ENCODE measurements at regions not wholly inside any gene's neighbourhood (a gene's known extent, or its start where the extent isn't known, plus 50 kb on each side); places are given as distances from the start of the nearest gene placed in this dataset.

- H3K27me3 Mint-ChIP-seq = peaks cover 0 to 8% (median 3%) of the 10 kb centered on the region in 3 donors
- ATAC-seq (ENCODE audit: low read depth in 2 of 2) = no peak
- H3K27ac Mint-ChIP-seq = no peak overlapping the region
These were observed 441.8 kb upstream of the SETBP1 start for GRCh38 chr18:44238911-44239310.

GRCh38 chr18:44241020-44241419, 439.7 kb upstream of the SETBP1 start:
- no peak for ATAC-seq (ENCODE audit: low read depth in 2 of 2)
- Mint-ChIP-seq H3K4me1 (no peaks in the 10 kb centered on the region), H3K27ac (no peak overlapping the region), H3K36me3 (no peaks in the 10 kb centered on the region), H3K4me3 (no peak overlapping the region), H3K27me3 (peaks cover 0 to 8% (median 3%) of the 10 kb centered on the region in 3 donors), H3K9me3 (no peaks in the 10 kb centered on the region)
- no peak for DNase-seq

More at GRCh38 chr18:44238911-44239310, 441.8 kb upstream of the SETBP1 start:
- DNase-seq = no peak
- H3K36me3 Mint-ChIP-seq = no peaks in the 10 kb centered on the region
- no peak overlapping the region for H3K4me3 Mint-ChIP-seq
- H3K9me3 Mint-ChIP-seq = no peaks in the 10 kb centered on the region
- H3K4me1 Mint-ChIP-seq = peaks cover 0 to under 1% (median 0%) of the 10 kb centered on the region in 3 donors

GRCh38 chr18:44245019-44245418, 435.7 kb upstream of the SETBP1 start:
- ATAC-seq (ENCODE audit: low read depth in 2 of 2) (no peak), DNase-seq (no peak)
- Mint-ChIP-seq H3K4me1 (no peaks in the 10 kb centered on the region), H3K36me3 (no peaks in the 10 kb centered on the region), H3K4me3 (no peak overlapping the region), H3K9me3 (peaks cover 0 to 3% (median 0%) of the 10 kb centered on the region in 7 donors), H3K27me3 (peaks cover 0 to 6% (median 0%) of the 10 kb centered on the region in 3 donors), H3K27ac (no peak overlapping the region)

DNA sequence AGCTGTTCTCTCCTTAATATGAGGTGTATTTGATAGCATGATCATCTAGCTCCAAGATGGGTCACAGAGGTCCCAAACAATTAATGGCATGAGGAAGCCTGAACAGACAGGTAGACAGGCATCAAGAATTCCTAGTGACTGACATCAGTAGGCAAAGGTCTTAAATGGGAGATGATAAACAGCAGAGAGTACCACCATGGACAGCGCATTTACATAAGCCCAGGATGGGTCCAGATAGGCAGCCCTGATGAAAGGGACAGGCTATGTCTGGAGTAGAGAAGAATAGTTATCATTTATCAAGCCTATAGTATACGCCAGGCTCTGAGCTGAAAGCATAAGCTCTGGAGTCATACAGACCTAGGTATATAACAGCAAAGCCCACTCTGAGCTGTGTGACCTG, 434.7 kb upstream of the SETBP1 start:
- Mint-ChIP-seq H3K9me3 (peaks cover 0 to 3% (median under 1%) of the 10 kb centered on the region in 7 donors), H3K27me3 (peaks cover 0 to 6% (median 0%) of the 10 kb centered on the region in 3 donors), H3K36me3 (no peaks in the 10 kb centered on the region), H3K4me3 (no peak overlapping the region), H3K27ac (peak overlapping the region in 1 of 6 donors; percentile 85), H3K4me1 (no peaks in the 10 kb centered on the region)
- DNase-seq = no peak
- ATAC-seq (ENCODE audit: low read depth in 2 of 2) = no peak

DNA sequence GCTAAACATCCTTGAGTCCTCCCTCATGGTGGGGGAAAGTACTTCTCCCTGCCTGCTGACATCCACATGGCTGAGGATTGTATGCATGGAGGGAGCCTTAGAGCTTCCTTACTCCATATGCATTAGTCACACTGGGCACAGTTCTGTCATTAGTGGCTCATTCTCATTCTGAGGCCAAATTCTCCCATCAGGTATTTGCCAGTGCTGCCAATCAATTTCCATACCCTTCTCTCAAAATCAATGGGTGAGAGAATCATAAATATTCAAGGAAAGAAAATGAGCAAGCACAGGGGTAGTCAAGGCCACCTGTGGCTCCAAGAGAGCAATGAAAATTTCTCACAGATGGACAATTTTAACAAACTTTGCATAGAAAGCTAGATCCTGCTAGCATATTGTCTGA, 422.6 kb upstream of the SETBP1 start:
- Mint-ChIP-seq H3K4me3 (no peak overlapping the region), H3K36me3 (peaks cover 18 to 23% of the 10 kb centered on the region in 2 donors), H3K27me3 (peaks cover 0 to 23% (median 12%) of the 10 kb centered on the region in 3 donors), H3K9me3 (peaks cover 17 to 32% (median 26%) of the 10 kb centered on the region in 7 donors), H3K27ac (no peak overlapping the region), H3K4me1 (no peaks in the 10 kb centered on the region)
- ATAC-seq (ENCODE audit: low read depth in 2 of 2) = no peak
- no peak for DNase-seq

DNA sequence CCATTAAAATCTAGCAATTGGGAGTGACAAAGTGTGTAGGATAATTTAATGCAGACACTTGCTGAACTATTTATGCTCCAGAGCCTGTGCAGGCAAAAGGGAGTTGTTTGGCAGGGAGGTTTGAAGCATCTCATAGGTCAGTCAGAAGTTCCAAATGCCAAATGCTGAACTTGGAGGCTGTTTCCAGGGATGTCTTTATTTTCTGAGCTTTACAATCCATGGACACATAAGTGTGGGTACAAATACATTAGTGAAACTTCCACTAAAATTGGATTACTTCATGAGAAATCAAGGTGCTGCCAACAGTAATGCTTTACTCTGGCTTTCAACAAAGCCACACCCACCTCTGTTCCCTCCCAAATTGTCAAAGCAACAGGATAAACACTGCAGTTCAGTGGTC, 422.1 kb upstream of the SETBP1 start:
- H3K27ac Mint-ChIP-seq = no peak overlapping the region
- no peak for DNase-seq
- no peaks in the 10 kb centered on the region for H3K4me1 Mint-ChIP-seq
- no peak overlapping the region for H3K4me3 Mint-ChIP-seq
- H3K9me3 Mint-ChIP-seq = peaks cover 13 to 32% (median 24%) of the 10 kb centered on the region in 7 donors
- no peak for ATAC-seq (ENCODE audit: low read depth in 2 of 2)
- H3K27me3 Mint-ChIP-seq = peaks cover 0 to 18% (median 12%) of the 10 kb centered on the region in 3 donors
- peaks cover 18 to 23% of the 10 kb centered on the region in 2 donors for H3K36me3 Mint-ChIP-seq

GRCh38 chr18:44259610-44260009, 421.1 kb upstream of the SETBP1 start:
- Mint-ChIP-seq H3K36me3 (peaks cover 18 to 23% of the 10 kb centered on the region in 2 donors), H3K9me3 (peaks cover 13 to 31% (median 23%) of the 10 kb centered on the region in 7 donors), H3K27me3 (peaks cover 0 to 15% (median 11%) of the 10 kb centered on the region in 3 donors), H3K27ac (no peak overlapping the region), H3K4me3 (no peak overlapping the region), H3K4me1 (no peaks in the 10 kb centered on the region)
- no peak for DNase-seq
- no peak for ATAC-seq (ENCODE audit: low read depth in 2 of 2)

DNA sequence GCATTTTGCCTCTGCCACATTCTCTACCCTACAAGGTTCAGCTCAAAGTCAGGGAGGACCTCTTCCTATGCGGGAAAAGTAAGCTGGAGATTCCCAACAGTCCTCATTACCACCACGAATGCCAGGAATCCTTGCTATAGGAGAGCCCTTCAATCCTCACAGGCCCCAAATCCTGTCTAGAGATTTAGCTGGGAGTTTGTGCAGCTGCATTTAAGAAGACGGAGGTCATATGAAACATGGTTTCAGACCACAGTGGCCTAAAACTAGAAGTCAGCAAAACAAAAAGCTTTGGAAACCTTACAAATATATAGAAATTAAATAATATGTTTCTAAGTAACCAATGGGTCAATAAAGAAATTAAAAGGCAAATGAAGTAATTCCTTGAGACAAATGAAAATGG, 415.3 kb upstream of the SETBP1 start:
- ATAC-seq (ENCODE audit: low read depth in 2 of 2) (no peak), DNase-seq (no peak)
- H3K36me3 Mint-ChIP-seq = peaks cover 18 to 23% of the 10 kb centered on the region in 2 donors
- H3K4me1 Mint-ChIP-seq = no peaks in the 10 kb centered on the region
- H3K4me3 Mint-ChIP-seq = no peak overlapping the region
- H3K9me3 Mint-ChIP-seq = peaks cover 10 to 26% (median 21%) of the 10 kb centered on the region in 7 donors
- peaks cover 0 to 8% (median 0%) of the 10 kb centered on the region in 3 donors for H3K27me3 Mint-ChIP-seq
- no peak overlapping the region for H3K27ac Mint-ChIP-seq

DNA sequence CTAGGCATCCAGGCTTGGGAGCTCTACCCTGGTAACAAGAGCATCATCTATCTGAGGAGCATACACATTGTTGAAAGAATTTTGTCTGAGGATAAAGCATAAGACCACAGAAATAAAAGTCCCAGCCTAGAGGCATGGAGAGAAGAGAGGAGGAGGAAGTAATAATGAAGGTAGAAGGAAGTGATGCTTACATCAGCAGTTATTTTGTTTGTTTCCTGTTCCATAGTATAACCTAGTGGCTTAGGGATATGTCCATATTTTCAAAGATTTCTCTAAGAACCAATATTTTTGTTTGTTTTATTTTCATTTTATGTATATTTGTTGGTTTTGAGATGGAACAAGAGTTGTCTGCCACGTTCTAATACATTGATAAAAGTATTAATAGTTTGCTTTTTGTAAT, 407.4 kb upstream of the SETBP1 start:
- H3K4me1 Mint-ChIP-seq = no peaks in the 10 kb centered on the region
- DNase-seq (no peak), ATAC-seq (ENCODE audit: low read depth in 2 of 2) (no peak)
- H3K4me3 Mint-ChIP-seq = no peak overlapping the region
- no peak overlapping the region for H3K27ac Mint-ChIP-seq
- H3K27me3 Mint-ChIP-seq = no peaks in the 10 kb centered on the region
- H3K9me3 Mint-ChIP-seq = peaks cover 0 to 2% (median 0%) of the 10 kb centered on the region in 7 donors
- no peaks in the 10 kb centered on the region for H3K36me3 Mint-ChIP-seq

DNA sequence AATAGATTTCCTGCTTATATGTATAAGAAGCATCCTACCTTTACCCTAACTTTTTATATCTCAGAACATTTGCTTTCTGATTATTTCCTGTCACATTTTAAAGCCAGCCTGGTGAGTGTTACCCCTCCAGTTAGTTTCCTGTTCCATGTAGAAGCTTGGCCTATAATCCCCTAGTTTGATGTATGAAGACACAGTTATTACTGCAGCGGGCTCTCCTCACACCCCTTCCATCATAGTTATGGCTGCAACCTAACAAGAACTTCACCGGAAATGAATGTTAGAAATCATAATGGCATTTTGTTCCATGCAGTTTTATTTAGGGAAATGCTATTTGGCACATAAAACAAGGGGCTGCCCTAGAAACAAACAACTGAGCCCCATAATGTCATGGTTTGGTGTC, 400.2 kb upstream of the SETBP1 start:
- ATAC-seq (ENCODE audit: low read depth in 2 of 2) = no peak
- no peaks in the 10 kb centered on the region for H3K4me1 Mint-ChIP-seq
- H3K36me3 Mint-ChIP-seq = no peaks in the 10 kb centered on the region
- peaks cover 0 to 3% (median 0%) of the 10 kb centered on the region in 7 donors for H3K9me3 Mint-ChIP-seq
- DNase-seq = no peak
- H3K27ac Mint-ChIP-seq = peak overlapping the region in 1 of 6 donors; percentile 42
- no peak overlapping the region for H3K4me3 Mint-ChIP-seq
- H3K27me3 Mint-ChIP-seq = no peaks in the 10 kb centered on the region

DNA sequence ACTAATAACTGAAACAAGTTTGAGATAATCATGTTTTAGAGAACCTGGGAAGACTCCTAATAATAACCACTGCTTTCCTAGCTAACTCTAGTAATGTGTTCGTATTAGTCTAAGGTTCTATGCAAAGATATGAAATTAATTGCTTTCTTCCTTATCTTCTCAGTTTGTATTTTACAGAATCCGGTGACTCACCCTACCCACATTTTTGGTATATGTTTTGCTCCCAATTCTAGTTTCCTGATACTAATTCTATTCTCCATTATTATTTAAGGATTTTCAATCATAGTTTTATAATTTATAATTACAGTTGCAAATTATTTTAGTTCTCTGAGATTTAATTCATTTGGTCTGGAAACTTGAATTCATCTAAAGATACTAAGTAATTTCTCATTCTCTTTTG, 394.6 kb upstream of the SETBP1 start:
- Mint-ChIP-seq H3K27me3 (peaks cover 0 to 23% (median 21%) of the 10 kb centered on the region in 3 donors), H3K27ac (no peak overlapping the region), H3K4me1 (no peaks in the 10 kb centered on the region), H3K36me3 (no peaks in the 10 kb centered on the region), H3K9me3 (peaks cover 0 to 3% (median 0%) of the 10 kb centered on the region in 7 donors), H3K4me3 (no peak overlapping the region)
- ATAC-seq (ENCODE audit: low read depth in 2 of 2) (no peak), DNase-seq (no peak)

GRCh38 chr18:44290366-44290977, 390.2 kb upstream of the SETBP1 start:
- H3K9me3 Mint-ChIP-seq = no peaks in the 10 kb centered on the region
- no peaks in the 10 kb centered on the region for H3K36me3 Mint-ChIP-seq
- peaks cover 4 to 39% (median 23%) of the 10 kb centered on the region in 3 donors for H3K27me3 Mint-ChIP-seq
- DNase-seq (no peak), ATAC-seq (ENCODE audit: low read depth in 2 of 2) (no peak)
- H3K27ac Mint-ChIP-seq = no peak overlapping the region
- no peaks in the 10 kb centered on the region for H3K4me1 Mint-ChIP-seq
- H3K4me3 Mint-ChIP-seq = no peak overlapping the region

- peaks cover 0 to 9% (median 0%) of the 10 kb centered on the region in 7 donors for H3K9me3 Mint-ChIP-seq
- H3K36me3 Mint-ChIP-seq = no peaks in the 10 kb centered on the region
- no peak overlapping the region for H3K4me3 Mint-ChIP-seq
- DNase-seq = no peak
- no peak overlapping the region for H3K27ac Mint-ChIP-seq
- H3K27me3 Mint-ChIP-seq = no peaks in the 10 kb centered on the region
- ATAC-seq (ENCODE audit: low read depth in 2 of 2) = no peak
- H3K4me1 Mint-ChIP-seq = no peaks in the 10 kb centered on the region
These were observed 382.1 kb upstream of the SETBP1 start for GRCh38 chr18:44298566-44298965.

DNA sequence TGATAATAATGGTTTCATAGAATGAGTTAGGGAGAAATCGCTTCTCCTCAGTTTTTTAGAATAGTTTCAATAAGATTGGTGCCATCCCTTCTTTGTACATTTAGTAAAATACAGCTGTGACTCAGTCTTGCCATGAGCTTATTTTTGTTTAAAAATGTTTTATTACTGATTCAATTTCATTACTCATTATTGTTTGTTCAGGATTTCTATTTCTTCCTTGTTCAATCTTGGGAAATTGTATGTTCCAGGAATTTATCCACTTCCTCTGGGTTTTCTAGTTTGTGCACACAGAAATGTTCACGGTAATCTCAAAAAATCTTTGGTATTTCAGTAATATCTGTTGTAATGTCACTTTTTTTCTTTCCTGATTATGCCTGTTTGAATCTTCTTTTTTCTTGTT, 371.5 kb upstream of the SETBP1 start:
- Mint-ChIP-seq H3K4me3 (no peak overlapping the region), H3K9me3 (peaks cover 0 to 9% (median 3%) of the 10 kb centered on the region in 7 donors), H3K4me1 (peaks cover 0 to 10% (median 0%) of the 10 kb centered on the region in 3 donors), H3K27me3 (peaks cover 0 to 4% (median 0%) of the 10 kb centered on the region in 3 donors), H3K36me3 (no peaks in the 10 kb centered on the region), H3K27ac (no peak overlapping the region)
- ATAC-seq (ENCODE audit: low read depth in 2 of 2) = no peak
- no peak for DNase-seq

All from naive B cell (primary cell).